ENCODE measurements at regions not wholly inside any gene's neighbourhood (a gene's known extent, or its start where the extent isn't known, plus 50 kb on each side); places are given as distances from the start of the nearest gene placed in this dataset.

GRCh38 chr5:105695941-105696340 lies 1974.8 kb downstream of the EFNA5 start:
- no peaks in the 10 kb centered on the region for H3K4me1 ChIP-seq
- H3K27ac ChIP-seq, result no peak overlapping the region
- intact Hi-C loops (cut with DNase I), result no loop called here
- no peaks in the 10 kb centered on the region for H3K9me3 ChIP-seq
- no peaks in the 10 kb centered on the region for H3K27me3 ChIP-seq
- no peak for DNase-seq (ENCODE audit: low spot score in 2 of 2)
- H3K36me3 ChIP-seq, result no peaks in the 10 kb centered on the region
- no peak for TF ChIP-seq CTCF (IDR thresholded peaks at IDR 0.05)
- H3K4me3 ChIP-seq, result no peak overlapping the region

- Histone ChIP-seq H3K4me3 (no peak overlapping the region), H3K27me3 (no peaks in the 10 kb centered on the region), H3K4me1 (no peaks in the 10 kb centered on the region), H3K36me3 (no peaks in the 10 kb centered on the region), H3K27ac (no peak overlapping the region), H3K9me3 (no peaks in the 10 kb centered on the region)
- TF ChIP-seq CTCF (IDR thresholded peaks at IDR 0.05), result no peak
- DNase-seq (ENCODE audit: low spot score in 2 of 2), result no peak
- intact Hi-C loops (cut with DNase I), result no loop called here
These were observed 1981.1 kb downstream of the EFNA5 start for GRCh38 chr5:105689596-105689995.

- no peak overlapping the region for H3K27ac ChIP-seq
- H3K4me1 ChIP-seq, result no peaks in the 10 kb centered on the region
- intact Hi-C loops (cut with DNase I), result no loop called here
- H3K9me3 ChIP-seq, result no peaks in the 10 kb centered on the region
- no peak overlapping the region for H3K4me3 ChIP-seq
- no peak for TF ChIP-seq CTCF (IDR thresholded peaks at IDR 0.05)
- H3K36me3 ChIP-seq, result no peaks in the 10 kb centered on the region
- no peaks in the 10 kb centered on the region for H3K27me3 ChIP-seq
- DNase-seq (ENCODE audit: low spot score in 2 of 2), result no peak
These were observed 1982.4 kb downstream of the EFNA5 start for GRCh38 chr5:105688227-105688792.

GRCh38 chr5:105687493-105687892 lies 1983.2 kb downstream of the EFNA5 start:
- Histone ChIP-seq H3K4me3 (no peak overlapping the region), H3K36me3 (no peaks in the 10 kb centered on the region), H3K27ac (no peak overlapping the region), H3K27me3 (no peaks in the 10 kb centered on the region), H3K9me3 (no peaks in the 10 kb centered on the region), H3K4me1 (no peaks in the 10 kb centered on the region)
- no peak for DNase-seq (ENCODE audit: low spot score in 2 of 2)
- intact Hi-C loops (cut with DNase I), result no loop called here
- TF ChIP-seq CTCF (IDR thresholded peaks at IDR 0.05), result no peak

- H3K27ac ChIP-seq, result no peak overlapping the region
- no peaks in the 10 kb centered on the region for H3K4me1 ChIP-seq
- H3K36me3 ChIP-seq, result no peaks in the 10 kb centered on the region
- no peak for DNase-seq (ENCODE audit: low spot score in 2 of 2)
- no peak overlapping the region for H3K4me3 ChIP-seq
- no peaks in the 10 kb centered on the region for H3K9me3 ChIP-seq
- intact Hi-C loops (cut with DNase I), result no loop called here
- no peaks in the 10 kb centered on the region for H3K27me3 ChIP-seq
- TF ChIP-seq CTCF (IDR thresholded peaks at IDR 0.05), result no peak
These were observed 1984.9 kb downstream of the EFNA5 start for GRCh38 chr5:105685884-105686283.

- no peak overlapping the region for H3K27ac ChIP-seq
- no peak overlapping the region for H3K4me3 ChIP-seq
- no peaks in the 10 kb centered on the region for H3K9me3 ChIP-seq
- DNase-seq (ENCODE audit: low spot score in 2 of 2), result no peak
- no peak for TF ChIP-seq CTCF (IDR thresholded peaks at IDR 0.05)
- no peaks in the 10 kb centered on the region for H3K4me1 ChIP-seq
- H3K27me3 ChIP-seq, result no peaks in the 10 kb centered on the region
- intact Hi-C loops (cut with DNase I), result no loop called here
- no peaks in the 10 kb centered on the region for H3K36me3 ChIP-seq
These were observed 1985.9 kb downstream of the EFNA5 start for GRCh38 chr5:105684799-105685198.

Measured in ascending aorta (tissue), 2 donors.